Gastrocnemius medialis (tissue), 4 donors: ENCODE measurements at regions not wholly inside any gene's neighbourhood (a gene's known extent, or its start where the extent isn't known, plus 50 kb on each side); places are given as distances from the start of the nearest gene placed in this dataset.

Source experiments
- ATAC-seq, 2 donors: fragments of 150-250 bp; one replicate each; pipeline ENCODE4 v1.9.1; 2016
- DNase-seq, 2 donors: peaks; one replicate each; pipeline ENCODE4 v3.0.0-alpha.2; 2019
- H3K27ac ChIP-seq, 4 donors: fragments of 200-600 bp; sonication (generic); 1 replicate in 1 of 4; 2 replicates in 3 of 4; pipeline ENCODE4 v1.5.1; 2016 to 2018; ENCODE audit warnings: mild to moderate bottlenecking in 2 of 4, moderate library complexity in 1 of 4
- H3K27me3 ChIP-seq, 3 donors: fragments of 200-600 bp; sonication (generic) in 2 of 3; 1 replicate in 1 of 3; 2 replicates in 2 of 3; pipeline versions ENCODE4 v1.5.1 to v1.6.0; 2016 to 2019; ENCODE audit warnings: mild to moderate bottlenecking in 1 of 3, moderate library complexity in 1 of 3
- H3K36me3 ChIP-seq, 2 donors: fragments of 200-600 bp; sonication (generic) in 1 of 2; one replicate each; pipeline ENCODE4 v1.5.1; 2017 to 2018
- H3K4me1 ChIP-seq, 2 donors: fragments of 200-600 bp; sonication (generic) in 1 of 2; one replicate each; pipeline ENCODE4 v1.5.1; 2016 to 2017; ENCODE audit warnings: mild to moderate bottlenecking in 2 of 2
- H3K4me3 ChIP-seq, 4 donors: fragments of 200-600 bp; sonication (generic) in 3 of 4; 1 replicate in 1 of 4; 2 replicates in 3 of 4; pipeline ENCODE4 v1.5.1; 2016 to 2019; ENCODE audit warnings: mild to moderate bottlenecking in 2 of 4
- H3K9me3 ChIP-seq, 3 donors: fragments of 200-600 bp; sonication (generic) in 2 of 3; 1 replicate in 1 of 3; 2 replicates in 2 of 3; pipeline ENCODE4 v1.5.1; 2016 to 2019
- POLR2A ChIP-seq, 2 donors: fragments of 450-650 bp; IDR thresholded peaks; one replicate each; pipeline ENCODE4 v1.6.1; 2017; ENCODE audit warnings: antibody characterized with exemption in 2 of 2, mild to moderate bottlenecking in 2 of 2, moderate library complexity in 2 of 2
- in situ Hi-C, 4 donors: fragments of 200-750 bp; cut with MboI; loops; one replicate each; pipeline versions ENCODE4 v1.15.0 to v1.8.0; 2017; ENCODE audit warnings: low sequenced_read_pairs in 4 of 4
- intact Hi-C: fragments of 100-400 bp; cut with DNase I; formaldehyde crosslinking; loops from one replicate; pipeline ENCODE4 v1.15.1; 2023; ENCODE audit warnings: low total_unique reads
- TF ChIP-seq, protein P1 (sequence below), 5 experiments: fragments of 450-650 bp in 3 of 5; fragments of 200-600 bp in 2 of 5; sonication (generic) in 2 of 5; IDR thresholded peaks in 4 of 5; conservative IDR thresholded peaks in 1 of 5; 1 replicate in 4 of 5; 2 replicates in 1 of 5; pipeline ENCODE4 v1.5.1; 2016 to 2019; ENCODE audit warnings: antibody characterized with exemption in 5 of 5, mild to moderate bottlenecking in 3 of 5, moderate library complexity in 3 of 5

DNA sequence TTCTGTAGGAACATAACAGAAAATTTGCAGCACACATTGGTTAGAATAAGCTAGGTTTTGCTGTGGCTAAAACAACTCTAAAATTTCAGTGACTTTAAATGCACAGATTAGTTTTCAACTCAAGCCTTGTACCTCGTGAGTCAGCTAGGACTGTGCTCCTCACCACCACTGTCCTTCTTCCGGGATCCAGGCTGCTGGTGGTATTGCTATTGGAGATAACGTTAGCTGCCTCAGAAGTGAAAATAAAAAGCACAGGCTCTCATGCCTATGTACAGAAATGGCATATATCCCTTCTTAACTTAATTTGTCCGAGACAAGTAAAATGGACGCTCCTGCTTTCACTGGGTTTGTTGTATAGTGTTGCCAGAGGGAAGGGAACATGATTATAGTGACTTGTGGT is 931.1 kb upstream of the EYS start:
- H3K27me3 ChIP-seq, result no peaks in the 10 kb centered on the region
- no peak for DNase-seq
- ATAC-seq, result no peak
- no peak overlapping the region for H3K4me3 ChIP-seq
- no peaks in the 10 kb centered on the region for H3K9me3 ChIP-seq
- H3K4me1 ChIP-seq, result no peaks in the 10 kb centered on the region
- no peak overlapping the region for H3K27ac ChIP-seq
- TF ChIP-seq, protein P1, sequence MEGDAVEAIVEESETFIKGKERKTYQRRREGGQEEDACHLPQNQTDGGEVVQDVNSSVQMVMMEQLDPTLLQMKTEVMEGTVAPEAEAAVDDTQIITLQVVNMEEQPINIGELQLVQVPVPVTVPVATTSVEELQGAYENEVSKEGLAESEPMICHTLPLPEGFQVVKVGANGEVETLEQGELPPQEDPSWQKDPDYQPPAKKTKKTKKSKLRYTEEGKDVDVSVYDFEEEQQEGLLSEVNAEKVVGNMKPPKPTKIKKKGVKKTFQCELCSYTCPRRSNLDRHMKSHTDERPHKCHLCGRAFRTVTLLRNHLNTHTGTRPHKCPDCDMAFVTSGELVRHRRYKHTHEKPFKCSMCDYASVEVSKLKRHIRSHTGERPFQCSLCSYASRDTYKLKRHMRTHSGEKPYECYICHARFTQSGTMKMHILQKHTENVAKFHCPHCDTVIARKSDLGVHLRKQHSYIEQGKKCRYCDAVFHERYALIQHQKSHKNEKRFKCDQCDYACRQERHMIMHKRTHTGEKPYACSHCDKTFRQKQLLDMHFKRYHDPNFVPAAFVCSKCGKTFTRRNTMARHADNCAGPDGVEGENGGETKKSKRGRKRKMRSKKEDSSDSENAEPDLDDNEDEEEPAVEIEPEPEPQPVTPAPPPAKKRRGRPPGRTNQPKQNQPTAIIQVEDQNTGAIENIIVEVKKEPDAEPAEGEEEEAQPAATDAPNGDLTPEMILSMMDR (IDR thresholded peaks at IDR 0.05 in 4 of 5, conservative IDR thresholded peaks at IDR 0.05 in 1 of 5), result no peak
- no peak for TF ChIP-seq POLR2A (IDR thresholded peaks at IDR 0.05)
- no peaks in the 10 kb centered on the region for H3K36me3 ChIP-seq
- in situ Hi-C loops (no loop called here), intact Hi-C loops (no loop called here)

DNA sequence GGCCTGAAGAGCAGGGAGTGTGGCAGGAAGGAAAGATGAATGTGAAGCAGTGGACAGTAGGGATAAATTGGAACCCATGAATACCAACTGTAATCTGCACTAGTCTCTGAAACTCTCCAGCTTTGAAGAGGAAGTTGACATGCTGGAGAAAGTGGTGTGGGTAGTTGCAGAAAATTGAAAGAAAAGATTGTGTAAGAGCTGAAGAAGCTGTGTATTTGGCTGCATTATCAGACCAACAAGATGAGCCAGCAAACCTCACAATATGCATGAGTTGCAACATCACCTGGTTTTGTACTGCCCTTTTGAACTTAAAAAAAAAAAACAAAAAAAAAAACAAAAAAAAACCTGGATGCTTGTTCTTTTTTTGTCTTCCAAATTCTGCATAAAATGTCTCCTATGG is 921.9 kb upstream of the EYS start:
- no peaks in the 10 kb centered on the region for H3K27me3 ChIP-seq
- no peak overlapping the region for H3K27ac ChIP-seq
- no peak for DNase-seq
- TF ChIP-seq, protein P1 (IDR thresholded peaks at IDR 0.05 in 4 of 5, conservative IDR thresholded peaks at IDR 0.05 in 1 of 5), result no peak
- no peak for TF ChIP-seq POLR2A (IDR thresholded peaks at IDR 0.05)
- no peaks in the 10 kb centered on the region for H3K36me3 ChIP-seq
- H3K4me3 ChIP-seq, result no peak overlapping the region
- intact Hi-C loops, result no loop called here
- H3K9me3 ChIP-seq, result no peaks in the 10 kb centered on the region
- H3K4me1 ChIP-seq, result no peaks in the 10 kb centered on the region
- ATAC-seq, result no peak
- in situ Hi-C loops, result no loop called here

DNA sequence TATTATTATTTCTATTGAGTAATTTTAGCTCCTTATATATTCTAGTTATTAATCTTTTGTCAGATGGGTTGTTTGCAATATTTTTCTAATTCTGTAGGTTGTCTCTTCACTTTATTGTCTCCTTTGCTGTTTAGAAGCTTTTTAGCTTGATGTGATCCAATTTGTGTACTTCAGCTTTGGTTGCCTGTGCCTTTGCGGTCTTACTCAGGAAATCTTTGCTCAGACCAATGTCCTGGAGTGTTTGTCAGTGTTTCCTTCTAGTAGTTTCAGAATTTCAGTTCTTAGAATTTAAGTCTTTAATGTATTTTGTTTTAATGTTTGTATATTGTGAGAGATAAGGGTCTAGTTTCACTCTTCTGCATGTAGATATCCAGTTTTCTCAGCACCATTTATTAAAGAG is 916.0 kb upstream of the EYS start:
- intact Hi-C loops (no loop called here), in situ Hi-C loops (no loop called here)
- Histone ChIP-seq H3K4me1 (no peaks in the 10 kb centered on the region), H3K36me3 (no peaks in the 10 kb centered on the region), H3K4me3 (no peak overlapping the region), H3K27ac (no peak overlapping the region), H3K27me3 (no peaks in the 10 kb centered on the region), H3K9me3 (no peaks in the 10 kb centered on the region)
- TF ChIP-seq POLR2A (IDR thresholded peaks at IDR 0.05), result no peak
- TF ChIP-seq, protein P1 (IDR thresholded peaks at IDR 0.05 in 4 of 5, conservative IDR thresholded peaks at IDR 0.05 in 1 of 5), result no peak
- DNase-seq (no peak), ATAC-seq (no peak)

DNA sequence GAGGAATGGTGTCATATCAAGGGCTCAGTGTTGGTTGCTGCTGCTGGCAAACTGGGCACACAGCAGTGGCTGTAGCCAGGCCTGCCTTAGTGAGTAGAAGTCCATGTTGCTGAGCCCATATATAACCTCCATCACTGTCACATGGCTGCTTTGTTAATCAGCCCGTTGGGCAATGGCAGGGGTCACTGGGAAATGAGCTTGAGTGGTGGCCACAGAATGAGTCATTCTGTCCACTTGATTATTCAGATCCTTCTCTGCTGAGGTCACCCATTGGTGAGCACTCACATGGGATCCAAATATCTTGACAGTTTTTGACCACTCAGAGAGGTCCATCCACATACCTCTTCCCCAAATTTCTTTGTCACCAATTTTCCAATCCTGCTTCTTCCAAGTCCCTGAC is 898.9 kb upstream of the EYS start:
- TF ChIP-seq POLR2A (IDR thresholded peaks at IDR 0.05), result no peak
- TF ChIP-seq, protein P1 (IDR thresholded peaks at IDR 0.05 in 4 of 5, conservative IDR thresholded peaks at IDR 0.05 in 1 of 5), result no peak
- intact Hi-C loops (no loop called here), in situ Hi-C loops (no loop called here)
- Histone ChIP-seq H3K9me3 (no peaks in the 10 kb centered on the region), H3K27ac (no peak overlapping the region), H3K36me3 (no peaks in the 10 kb centered on the region), H3K27me3 (no peaks in the 10 kb centered on the region), H3K4me1 (no peaks in the 10 kb centered on the region), H3K4me3 (no peak overlapping the region)
- DNase-seq (no peak), ATAC-seq (no peak)

DNA sequence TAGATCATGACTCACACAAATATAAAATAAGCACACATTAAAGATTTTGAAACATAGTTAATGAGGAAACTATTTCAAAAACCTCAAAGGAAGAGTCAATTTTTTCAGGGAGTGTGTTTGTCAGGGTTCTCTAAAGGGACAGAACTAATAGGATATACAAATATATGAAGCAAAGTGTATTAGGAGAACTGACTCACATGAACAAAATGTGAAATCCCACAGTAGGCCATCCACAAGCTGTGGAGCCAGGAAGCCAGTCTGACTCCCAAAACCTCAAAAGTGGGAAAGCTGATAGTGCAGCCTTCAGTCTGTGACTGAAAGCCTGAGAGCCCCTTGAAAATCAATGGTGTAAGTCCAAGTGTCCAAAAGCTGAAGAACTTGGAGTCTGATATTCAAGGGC is 898.0 kb upstream of the EYS start:
- in situ Hi-C loops, result no loop called here
- no peaks in the 10 kb centered on the region for H3K9me3 ChIP-seq
- DNase-seq (no peak), ATAC-seq (no peak)
- no peaks in the 10 kb centered on the region for H3K36me3 ChIP-seq
- no peak for TF ChIP-seq POLR2A (IDR thresholded peaks at IDR 0.05)
- TF ChIP-seq, protein P1 (IDR thresholded peaks at IDR 0.05 in 4 of 5, conservative IDR thresholded peaks at IDR 0.05 in 1 of 5), result no peak
- intact Hi-C loops, result no loop called here
- no peak overlapping the region for H3K27ac ChIP-seq
- H3K27me3 ChIP-seq, result no peaks in the 10 kb centered on the region
- no peak overlapping the region for H3K4me3 ChIP-seq
- no peaks in the 10 kb centered on the region for H3K4me1 ChIP-seq
